K562 (cell line): ENCODE measurements at regions not wholly inside any gene's neighbourhood (a gene's known extent, or its start where the extent isn't known, plus 50 kb on each side); places are given as distances from the start of the nearest gene placed in this dataset.

ENCODE experiments used
- FOXA3 ChIP-seq, 2 experiments: fragments of 450-650 bp in 1 of 2; sonication (generic) in 1 of 2; formaldehyde crosslinking; IDR thresholded peaks in 1 of 2; conservative IDR thresholded peaks in 1 of 2; 2 replicates each; pipeline versions ENCODE4 v1.4.0 to v1.8.0; 2020 to 2022; ENCODE audit warnings: mild to moderate bottlenecking in 2 of 2, missing genetic modification reagents in 1 of 2
- MYC ChIP-seq, 2 experiments: fragments of 250-450 bp in 1 of 2; sonication (Bioruptor Pico) in 1 of 2; IDR thresholded peaks; 2 replicates each; pipeline versions ENCODE4 v1.5.1 to v1.6.1; 2012 to 2021; ENCODE audit warnings: low read depth in 2 of 2, borderline replicate concordance in 1 of 2, improper control_type of control experiment in 1 of 2, low read length in 1 of 2, mild to moderate bottlenecking in 1 of 2, moderate library complexity in 1 of 2
- POLR2A ChIP-seq: fragments of 450-650 bp; conservative IDR thresholded peaks from 2 replicates; pipeline ENCODE4 v1.6.1; 2016
- RB1 ChIP-seq: fragments of 450-650 bp; IDR thresholded peaks from 2 replicates; pipeline ENCODE4 v1.6.1; 2017; ENCODE audit warnings: low read depth, mild to moderate bottlenecking
- RBBP5 ChIP-seq: fragments of 200-600 bp; sonication (generic); IDR thresholded peaks from 2 replicates; pipeline ENCODE4 v1.6.1; 2012; ENCODE audit warnings: borderline replicate concordance, mild to moderate bottlenecking, low read length, control low read depth, inconsistent platforms; ENCODE audit not compliant: insufficient read depth, poor library complexity, severe bottlenecking
- ZEB2 ChIP-seq: fragments of 450-650 bp; IDR thresholded peaks from 2 replicates; pipeline ENCODE4 v1.6.1; 2016
- ZFX ChIP-seq: sonication (generic); formaldehyde crosslinking; IDR thresholded peaks from 2 replicates; pipeline ENCODE4 v1.8.0; 2022; ENCODE audit warnings: mild to moderate bottlenecking, missing genetic modification reagents, moderate library complexity
- ZNF76 ChIP-seq: fragments of 250-450 bp; sonication (Bioruptor Pico); IDR thresholded peaks from 2 replicates; pipeline ENCODE4 v1.4.0; 2020; ENCODE audit warnings: mild to moderate bottlenecking, moderate library complexity, borderline replicate concordance
- TF ChIP-seq, protein P1 (sequence below): sonication (generic); formaldehyde crosslinking; IDR thresholded peaks from 2 replicates; pipeline ENCODE4 v1.8.0; 2022; ENCODE audit warnings: mild to moderate bottlenecking, missing genetic modification reagents
- TF ChIP-seq, protein P2 (sequence below), 3 experiments: IDR thresholded peaks in 2 of 3; conservative IDR thresholded peaks in 1 of 3; 2 replicates each; pipeline ENCODE4 v1.5.1; 2011 to 2012; ENCODE audit warnings: low read length in 3 of 3, mild to moderate bottlenecking in 3 of 3, control low read depth in 2 of 3, improper control_type of control experiment in 1 of 3, inconsistent platforms in 1 of 3, low read depth in 1 of 3, mixed read lengths in 1 of 3, moderate library complexity in 1 of 3; ENCODE audit not compliant: insufficient read depth in 2 of 3
- TF ChIP-seq, protein P3 (sequence below): fragments of 450-650 bp; IDR thresholded peaks from 2 replicates; pipeline ENCODE4 v1.6.1; 2016; ENCODE audit warnings: antibody characterized with exemption
- TF ChIP-seq, protein P4 (sequence below): fragments of 450-650 bp; IDR thresholded peaks from 2 replicates; pipeline ENCODE4 v1.6.1; 2016; ENCODE audit warnings: low read depth
- TF ChIP-seq, protein P5 (sequence below): fragments of 200-800 bp; sonication (Bioruptor generic); IDR thresholded peaks from 2 replicates; pipeline ENCODE4 v1.6.1; 2017; ENCODE audit warnings: missing genetic modification characterization, missing compliant biosample characterization

DNA sequence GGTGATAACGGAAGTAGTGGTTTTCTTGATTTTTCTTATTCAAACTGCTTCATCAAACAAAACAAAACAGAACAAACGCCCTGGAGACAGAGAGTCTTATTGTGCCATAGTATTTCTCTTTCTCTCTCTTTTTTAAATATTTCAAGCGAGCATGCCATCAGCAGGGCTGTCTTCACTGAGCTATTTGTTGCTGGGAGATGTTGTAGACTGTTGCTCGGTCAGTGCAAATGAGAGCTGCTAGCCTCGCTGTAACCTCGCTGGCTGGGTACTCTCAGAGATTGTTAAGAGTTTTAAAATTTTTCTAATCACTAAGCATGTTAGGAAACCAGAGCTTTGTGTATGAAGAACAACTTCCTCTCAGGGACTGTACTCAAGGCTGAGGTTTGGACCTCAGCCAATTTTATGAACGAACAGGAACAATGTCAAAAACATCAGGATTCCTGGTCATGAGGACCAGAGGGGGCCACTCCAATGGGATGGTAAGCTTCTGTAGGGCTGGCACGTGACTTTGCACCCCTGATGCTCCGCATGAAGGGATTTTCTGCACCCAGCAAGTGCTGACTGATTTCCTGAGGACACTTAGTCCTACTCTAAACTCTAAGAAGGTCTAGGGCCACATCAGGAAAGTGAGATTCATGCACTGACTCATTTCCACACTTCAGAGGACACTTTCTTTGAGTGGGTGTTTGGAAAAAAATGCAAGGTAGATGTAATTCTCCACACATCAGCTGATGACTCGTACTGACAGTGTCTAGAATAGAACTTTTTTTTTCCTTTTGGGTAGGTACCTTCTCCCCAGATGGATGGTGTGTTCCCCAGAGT is 59.8 kb upstream of the IL1R1 start:
- TF ChIP-seq, protein P1, sequence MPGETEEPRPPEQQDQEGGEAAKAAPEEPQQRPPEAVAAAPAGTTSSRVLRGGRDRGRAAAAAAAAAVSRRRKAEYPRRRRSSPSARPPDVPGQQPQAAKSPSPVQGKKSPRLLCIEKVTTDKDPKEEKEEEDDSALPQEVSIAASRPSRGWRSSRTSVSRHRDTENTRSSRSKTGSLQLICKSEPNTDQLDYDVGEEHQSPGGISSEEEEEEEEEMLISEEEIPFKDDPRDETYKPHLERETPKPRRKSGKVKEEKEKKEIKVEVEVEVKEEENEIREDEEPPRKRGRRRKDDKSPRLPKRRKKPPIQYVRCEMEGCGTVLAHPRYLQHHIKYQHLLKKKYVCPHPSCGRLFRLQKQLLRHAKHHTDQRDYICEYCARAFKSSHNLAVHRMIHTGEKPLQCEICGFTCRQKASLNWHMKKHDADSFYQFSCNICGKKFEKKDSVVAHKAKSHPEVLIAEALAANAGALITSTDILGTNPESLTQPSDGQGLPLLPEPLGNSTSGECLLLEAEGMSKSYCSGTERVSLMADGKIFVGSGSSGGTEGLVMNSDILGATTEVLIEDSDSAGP (CRISPR knock-in tag): no peak
- no peak for TF ChIP-seq RBBP5
- no peak for TF ChIP-seq MYC (IDR thresholded peaks at IDR 0.05; ENCODE audit: low read depth, low read length)
- no peak for TF ChIP-seq MYC (CRISPR knock-in tag; IDR thresholded peaks at IDR 0.05; ENCODE audit: borderline replicate concordance, low read depth)
- no peak for TF ChIP-seq ZEB2
- TF ChIP-seq ZFX (CRISPR knock-in tag): no peak
- TF ChIP-seq ZNF76 (CRISPR knock-in tag): no peak
- no peak for TF ChIP-seq RB1
- TF ChIP-seq, protein P2, sequence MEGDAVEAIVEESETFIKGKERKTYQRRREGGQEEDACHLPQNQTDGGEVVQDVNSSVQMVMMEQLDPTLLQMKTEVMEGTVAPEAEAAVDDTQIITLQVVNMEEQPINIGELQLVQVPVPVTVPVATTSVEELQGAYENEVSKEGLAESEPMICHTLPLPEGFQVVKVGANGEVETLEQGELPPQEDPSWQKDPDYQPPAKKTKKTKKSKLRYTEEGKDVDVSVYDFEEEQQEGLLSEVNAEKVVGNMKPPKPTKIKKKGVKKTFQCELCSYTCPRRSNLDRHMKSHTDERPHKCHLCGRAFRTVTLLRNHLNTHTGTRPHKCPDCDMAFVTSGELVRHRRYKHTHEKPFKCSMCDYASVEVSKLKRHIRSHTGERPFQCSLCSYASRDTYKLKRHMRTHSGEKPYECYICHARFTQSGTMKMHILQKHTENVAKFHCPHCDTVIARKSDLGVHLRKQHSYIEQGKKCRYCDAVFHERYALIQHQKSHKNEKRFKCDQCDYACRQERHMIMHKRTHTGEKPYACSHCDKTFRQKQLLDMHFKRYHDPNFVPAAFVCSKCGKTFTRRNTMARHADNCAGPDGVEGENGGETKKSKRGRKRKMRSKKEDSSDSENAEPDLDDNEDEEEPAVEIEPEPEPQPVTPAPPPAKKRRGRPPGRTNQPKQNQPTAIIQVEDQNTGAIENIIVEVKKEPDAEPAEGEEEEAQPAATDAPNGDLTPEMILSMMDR (IDR thresholded peaks at IDR 0.05 in 2 of 3, conservative IDR thresholded peaks at IDR 0.05 in 1 of 3; ENCODE audit: insufficient read depth in 2 of 3, low read depth in 1 of 3, low read length in 3 of 3): no peak
- TF ChIP-seq, protein P3, sequence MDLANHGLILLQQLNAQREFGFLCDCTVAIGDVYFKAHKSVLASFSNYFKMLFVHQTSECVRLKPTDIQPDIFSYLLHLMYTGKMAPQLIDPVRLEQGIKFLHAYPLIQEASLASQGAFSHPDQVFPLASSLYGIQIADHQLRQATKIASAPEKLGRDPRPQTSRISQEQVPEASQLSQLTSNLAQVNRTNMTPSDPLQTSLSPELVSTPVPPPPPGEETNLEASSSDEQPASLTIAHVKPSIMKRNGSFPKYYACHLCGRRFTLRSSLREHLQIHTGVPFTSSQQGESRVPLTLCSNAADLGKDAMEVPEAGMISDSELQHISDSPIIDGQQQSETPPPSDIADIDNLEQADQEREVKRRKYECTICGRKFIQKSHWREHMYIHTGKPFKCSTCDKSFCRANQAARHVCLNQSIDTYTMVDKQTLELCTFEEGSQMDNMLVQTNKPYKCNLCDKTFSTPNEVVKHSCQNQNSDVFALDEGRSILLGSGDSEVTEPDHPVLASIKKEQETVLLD: no peak
- TF ChIP-seq, protein P4, sequence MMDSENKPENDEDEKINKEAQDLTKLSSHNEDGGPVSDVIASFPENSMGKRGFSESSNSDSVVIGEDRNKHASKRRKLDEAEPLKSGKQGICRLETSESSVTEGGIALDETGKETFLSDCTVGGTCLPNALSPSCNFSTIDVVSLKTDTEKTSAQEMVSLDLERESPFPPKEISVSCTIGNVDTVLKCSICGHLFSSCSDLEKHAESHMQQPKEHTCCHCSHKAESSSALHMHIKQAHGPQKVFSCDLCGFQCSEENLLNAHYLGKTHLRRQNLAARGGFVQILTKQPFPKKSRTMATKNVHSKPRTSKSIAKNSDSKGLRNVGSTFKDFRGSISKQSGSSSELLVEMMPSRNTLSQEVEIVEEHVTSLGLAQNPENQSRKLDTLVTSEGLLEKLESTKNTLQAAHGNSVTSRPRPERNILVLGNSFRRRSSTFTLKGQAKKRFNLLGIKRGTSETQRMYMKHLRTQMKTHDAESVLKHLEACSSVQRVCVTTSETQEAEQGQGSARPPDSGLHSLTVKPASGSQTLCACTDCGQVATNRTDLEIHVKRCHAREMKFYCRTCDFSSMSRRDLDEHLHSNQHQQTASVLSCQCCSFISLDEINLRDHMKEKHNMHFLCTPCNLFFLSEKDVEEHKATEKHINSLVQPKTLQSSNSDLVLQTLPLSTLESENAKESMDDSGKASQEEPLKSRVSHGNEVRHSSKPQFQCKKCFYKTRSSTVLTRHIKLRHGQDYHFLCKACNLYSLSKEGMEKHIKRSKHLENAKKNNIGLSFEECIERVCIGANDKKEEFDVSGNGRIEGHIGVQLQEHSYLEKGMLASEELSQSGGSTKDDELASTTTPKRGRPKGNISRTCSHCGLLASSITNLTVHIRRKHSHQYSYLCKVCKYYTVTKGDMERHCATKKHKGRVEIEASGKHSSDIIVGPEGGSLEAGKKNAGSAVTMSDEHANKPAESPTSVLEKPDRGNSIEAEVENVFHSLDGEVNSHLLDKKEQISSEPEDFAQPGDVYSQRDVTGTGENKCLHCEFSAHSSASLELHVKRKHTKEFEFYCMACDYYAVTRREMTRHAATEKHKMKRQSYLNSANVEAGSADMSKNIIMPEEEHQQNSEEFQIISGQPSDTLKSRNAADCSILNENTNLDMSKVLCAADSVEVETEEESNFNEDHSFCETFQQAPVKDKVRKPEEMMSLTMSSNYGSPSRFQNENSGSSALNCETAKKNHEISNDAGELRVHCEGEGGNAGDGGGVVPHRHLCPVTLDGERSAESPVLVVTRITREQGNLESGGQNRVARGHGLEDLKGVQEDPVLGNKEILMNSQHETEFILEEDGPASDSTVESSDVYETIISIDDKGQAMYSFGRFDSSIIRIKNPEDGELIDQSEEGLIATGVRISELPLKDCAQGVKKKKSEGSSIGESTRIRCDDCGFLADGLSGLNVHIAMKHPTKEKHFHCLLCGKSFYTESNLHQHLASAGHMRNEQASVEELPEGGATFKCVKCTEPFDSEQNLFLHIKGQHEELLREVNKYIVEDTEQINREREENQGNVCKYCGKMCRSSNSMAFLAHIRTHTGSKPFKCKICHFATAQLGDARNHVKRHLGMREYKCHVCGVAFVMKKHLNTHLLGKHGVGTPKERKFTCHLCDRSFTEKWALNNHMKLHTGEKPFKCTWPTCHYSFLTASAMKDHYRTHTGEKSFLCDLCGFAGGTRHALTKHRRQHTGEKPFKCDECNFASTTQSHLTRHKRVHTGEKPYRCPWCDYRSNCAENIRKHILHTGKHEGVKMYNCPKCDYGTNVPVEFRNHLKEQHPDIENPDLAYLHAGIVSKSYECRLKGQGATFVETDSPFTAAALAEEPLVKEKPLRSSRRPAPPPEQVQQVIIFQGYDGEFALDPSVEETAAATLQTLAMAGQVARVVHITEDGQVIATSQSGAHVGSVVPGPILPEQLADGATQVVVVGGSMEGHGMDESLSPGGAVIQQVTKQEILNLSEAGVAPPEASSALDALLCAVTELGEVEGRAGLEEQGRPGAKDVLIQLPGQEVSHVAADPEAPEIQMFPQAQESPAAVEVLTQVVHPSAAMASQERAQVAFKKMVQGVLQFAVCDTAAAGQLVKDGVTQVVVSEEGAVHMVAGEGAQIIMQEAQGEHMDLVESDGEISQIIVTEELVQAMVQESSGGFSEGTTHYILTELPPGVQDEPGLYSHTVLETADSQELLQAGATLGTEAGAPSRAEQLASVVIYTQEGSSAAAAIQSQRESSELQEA: no peak
- TF ChIP-seq, protein P5, sequence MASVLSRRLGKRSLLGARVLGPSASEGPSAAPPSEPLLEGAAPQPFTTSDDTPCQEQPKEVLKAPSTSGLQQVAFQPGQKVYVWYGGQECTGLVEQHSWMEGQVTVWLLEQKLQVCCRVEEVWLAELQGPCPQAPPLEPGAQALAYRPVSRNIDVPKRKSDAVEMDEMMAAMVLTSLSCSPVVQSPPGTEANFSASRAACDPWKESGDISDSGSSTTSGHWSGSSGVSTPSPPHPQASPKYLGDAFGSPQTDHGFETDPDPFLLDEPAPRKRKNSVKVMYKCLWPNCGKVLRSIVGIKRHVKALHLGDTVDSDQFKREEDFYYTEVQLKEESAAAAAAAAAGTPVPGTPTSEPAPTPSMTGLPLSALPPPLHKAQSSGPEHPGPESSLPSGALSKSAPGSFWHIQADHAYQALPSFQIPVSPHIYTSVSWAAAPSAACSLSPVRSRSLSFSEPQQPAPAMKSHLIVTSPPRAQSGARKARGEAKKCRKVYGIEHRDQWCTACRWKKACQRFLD (CRISPR knock-in tag): no peak
- no peak for TF ChIP-seq FOXA3 (CRISPR knock-in tag; conservative IDR thresholded peaks at IDR 0.05 in 1 of 2, IDR thresholded peaks at IDR 0.05 in 1 of 2)
- no peak for TF ChIP-seq POLR2A
